SJSA1 (cell line): ENCODE measurements at regions not wholly inside any gene's neighbourhood (a gene's known extent, or its start where the extent isn't known, plus 50 kb on each side); places are given as distances from the start of the nearest gene placed in this dataset.
"Not testable (repeated sequence)": the region's sequence is repeated elsewhere in the genome, so short reads cannot be mapped to it uniquely, and the experiment has no call there.

ENCODE experiments used
- DNase-seq, 2 experiments: peaks; one replicate each; pipeline ENCODE4 v3.0.0-alpha.2; 2015 to 2020; ENCODE audit warnings: low spot score in 2 of 2, low read depth in 1 of 2
- H3K27ac ChIP-seq: fragments of 250-450 bp; sonication (Bioruptor Pico); 2 replicates; pipeline ENCODE4 v1.5.1; 2020; ENCODE audit warnings: mild to moderate bottlenecking, moderate library complexity
- H3K27me3 ChIP-seq: fragments of 250-450 bp; sonication (Bioruptor Pico); replicated peaks from 2 replicates; pipeline ENCODE4 v1.5.1; 2020; ENCODE audit warnings: mild to moderate bottlenecking, moderate library complexity
- H3K36me3 ChIP-seq: fragments of 250-450 bp; sonication (Bioruptor Pico); 2 replicates; pipeline ENCODE4 v1.5.1; 2020; ENCODE audit warnings: mild to moderate bottlenecking
- H3K4me1 ChIP-seq: fragments of 250-450 bp; sonication (Bioruptor Pico); replicated peaks from 2 replicates; pipeline ENCODE4 v1.6.1; 2021; ENCODE audit warnings: mild to moderate bottlenecking
- H3K4me3 ChIP-seq: fragments of 250-450 bp; sonication (Bioruptor Pico); 2 replicates; pipeline ENCODE4 v1.5.1; 2020; ENCODE audit warnings: mild to moderate bottlenecking
- H3K9me3 ChIP-seq: fragments of 250-450 bp; sonication (Bioruptor Pico); replicated peaks from 2 replicates; pipeline ENCODE4 v1.5.1; 2020; ENCODE audit warnings: mild to moderate bottlenecking

DNA sequence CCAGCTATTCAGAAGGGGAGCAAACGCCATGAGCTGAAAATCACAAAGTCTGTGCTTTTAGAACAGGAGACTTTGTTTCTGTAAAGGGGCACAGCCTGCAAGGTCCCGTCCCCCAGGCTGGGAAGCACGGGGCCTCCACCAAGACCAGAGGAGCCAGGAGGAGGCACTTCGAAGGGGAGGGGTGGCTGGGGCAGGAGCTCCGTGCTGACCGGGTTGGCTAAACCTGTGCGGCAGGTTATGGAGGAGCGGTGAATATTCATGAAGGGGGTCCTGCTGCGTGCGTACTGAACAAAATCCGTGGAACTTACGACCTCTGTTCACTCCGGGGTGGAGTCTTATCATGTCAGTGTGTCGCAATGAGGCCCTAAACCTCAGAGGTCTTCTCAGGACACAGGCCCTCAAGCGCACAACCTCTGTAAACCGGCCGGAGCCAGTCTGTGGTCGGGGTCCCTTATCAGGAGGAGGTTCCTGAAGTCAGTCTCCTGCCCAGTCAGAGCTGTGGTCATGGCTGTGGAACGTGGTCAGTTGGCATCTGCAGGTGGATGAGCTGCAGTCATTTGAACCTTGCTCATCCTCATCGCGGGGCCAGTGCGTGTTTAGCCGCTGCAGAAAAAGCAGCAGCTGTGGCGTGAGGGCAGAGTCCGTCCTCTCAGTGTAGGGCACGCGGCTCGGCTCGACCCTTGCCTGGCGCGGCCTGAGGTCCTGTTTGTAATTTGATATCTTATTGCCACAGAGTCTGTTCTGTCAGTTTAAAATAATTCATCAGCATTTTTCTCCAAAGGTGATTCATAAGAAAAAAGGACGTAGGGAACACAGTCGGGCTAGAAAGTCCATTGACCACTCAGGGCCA, 5507.7 kb upstream of the TPTE start:
- DNase-seq, H3K27ac ChIP-seq, H3K27me3 ChIP-seq, H3K4me1 ChIP-seq, H3K36me3 ChIP-seq, H3K9me3 ChIP-seq, H3K4me3 ChIP-seq: not testable (repeated sequence)

DNA sequence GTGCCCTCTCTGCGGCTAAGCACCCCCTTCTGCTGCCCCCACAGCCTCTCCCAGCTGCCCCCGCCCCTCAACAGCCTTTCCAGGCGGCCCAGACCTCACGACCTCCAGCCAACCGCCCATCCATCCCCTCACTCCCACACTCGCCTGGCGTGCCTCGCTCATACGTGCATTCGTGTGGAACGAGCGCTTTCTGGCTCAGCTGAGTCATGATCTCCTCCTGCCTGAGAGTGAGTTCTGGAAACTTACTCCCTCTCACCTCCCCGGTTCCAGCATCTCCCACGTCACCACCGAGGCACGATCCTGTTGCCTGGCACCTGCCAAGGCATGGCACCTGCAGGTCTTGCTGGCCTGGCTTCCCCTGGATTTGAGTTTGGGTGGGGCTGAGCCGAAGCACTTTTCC, 5506.2 kb upstream of the TPTE start:
- not testable (repeated sequence) for H3K36me3 ChIP-seq, H3K27ac ChIP-seq, H3K4me3 ChIP-seq, DNase-seq, H3K27me3 ChIP-seq, H3K4me1 ChIP-seq, H3K9me3 ChIP-seq

DNA sequence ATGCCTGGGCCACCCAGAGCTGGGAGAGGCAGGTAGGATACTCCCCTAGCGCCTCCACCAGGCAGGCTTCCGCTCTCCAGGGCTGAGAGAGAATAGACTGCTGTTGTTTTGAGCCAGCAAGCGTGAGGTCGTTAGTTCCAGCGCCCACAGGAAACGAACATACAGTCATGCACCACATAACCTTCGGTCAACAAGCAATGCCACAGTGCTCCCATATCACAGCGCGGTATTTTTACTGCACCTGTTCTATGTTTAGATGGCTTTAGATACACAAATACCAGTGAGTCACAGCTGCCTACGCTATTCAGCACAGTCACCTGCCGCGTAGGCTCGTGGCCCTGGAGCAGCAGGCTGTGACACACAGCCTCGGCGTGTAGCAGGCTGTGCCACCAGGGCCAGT, 5502.3 kb upstream of the TPTE start:
- not testable (repeated sequence) for H3K27me3 ChIP-seq, H3K27ac ChIP-seq, DNase-seq, H3K4me3 ChIP-seq, H3K36me3 ChIP-seq, H3K9me3 ChIP-seq, H3K4me1 ChIP-seq

DNA sequence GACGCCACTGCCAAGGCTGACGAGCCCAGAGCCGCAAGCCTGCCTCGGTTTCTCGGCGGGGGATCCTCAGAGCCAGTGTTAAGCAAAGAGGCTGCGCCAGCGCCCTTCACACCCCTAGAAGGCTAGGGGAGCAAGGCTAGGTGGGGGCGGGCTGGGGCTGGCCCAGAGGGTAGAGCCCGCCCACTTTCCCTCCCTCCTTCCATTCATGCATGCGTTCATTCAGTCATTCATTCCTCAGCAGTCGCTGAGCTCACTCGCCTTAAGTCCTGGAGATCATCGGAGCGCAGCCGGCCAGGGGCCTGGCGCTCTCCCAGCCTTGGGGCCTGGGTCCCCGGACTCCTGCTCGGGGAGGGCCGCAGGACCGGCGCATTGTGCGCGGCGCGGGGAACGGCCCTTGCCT, 5499.6 kb upstream of the TPTE start:
- not testable (repeated sequence) for H3K27me3 ChIP-seq, H3K9me3 ChIP-seq, DNase-seq, H3K27ac ChIP-seq, H3K4me1 ChIP-seq, H3K36me3 ChIP-seq, H3K4me3 ChIP-seq

DNA sequence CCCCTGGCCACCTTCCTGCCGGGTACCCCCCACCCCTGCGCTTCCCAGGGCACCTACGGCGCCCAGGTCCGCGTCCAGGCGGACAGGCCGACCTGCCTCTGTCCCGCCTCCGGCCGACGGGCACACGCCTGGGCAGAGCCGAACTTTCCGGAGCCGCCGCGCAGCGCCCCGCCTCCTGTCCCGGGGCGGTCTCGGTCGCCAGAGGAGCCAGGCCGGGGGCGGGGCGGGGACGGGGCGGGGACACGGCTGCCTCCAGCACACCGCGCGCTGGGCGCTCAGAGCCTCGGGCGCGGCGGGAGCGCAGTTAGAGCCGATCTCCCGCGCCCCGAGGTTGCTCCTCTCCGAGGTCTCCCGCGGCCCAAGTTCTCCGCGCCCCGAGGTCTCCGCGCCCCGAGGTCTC, 5499.1 kb upstream of the TPTE start:
- H3K36me3 ChIP-seq, H3K27ac ChIP-seq, H3K4me1 ChIP-seq, H3K27me3 ChIP-seq, DNase-seq, H3K9me3 ChIP-seq, H3K4me3 ChIP-seq: not testable (repeated sequence)

DNA sequence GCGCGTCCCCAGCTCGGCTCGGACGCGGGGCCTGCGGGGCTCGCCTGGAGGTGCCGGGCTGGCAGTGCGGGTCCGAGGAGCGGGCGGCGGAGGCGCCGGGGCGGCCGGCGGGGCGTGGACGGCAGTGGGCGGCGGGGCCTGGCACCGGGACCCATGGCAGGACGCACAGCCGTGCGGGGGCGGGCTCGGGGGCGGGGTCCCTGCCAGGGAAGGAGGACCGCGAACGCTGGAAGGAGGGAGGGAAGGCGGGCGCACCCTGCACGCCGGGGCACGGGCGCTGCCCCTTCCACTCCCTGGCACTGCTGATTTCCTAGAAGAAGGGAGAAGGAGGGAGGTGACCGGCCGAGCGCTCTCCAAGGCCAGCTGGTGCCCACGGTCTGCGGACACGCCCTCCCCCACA, 5498.6 kb upstream of the TPTE start:
- H3K4me1 ChIP-seq, H3K36me3 ChIP-seq, H3K4me3 ChIP-seq, DNase-seq, H3K27ac ChIP-seq, H3K9me3 ChIP-seq, H3K27me3 ChIP-seq: not testable (repeated sequence)

DNA sequence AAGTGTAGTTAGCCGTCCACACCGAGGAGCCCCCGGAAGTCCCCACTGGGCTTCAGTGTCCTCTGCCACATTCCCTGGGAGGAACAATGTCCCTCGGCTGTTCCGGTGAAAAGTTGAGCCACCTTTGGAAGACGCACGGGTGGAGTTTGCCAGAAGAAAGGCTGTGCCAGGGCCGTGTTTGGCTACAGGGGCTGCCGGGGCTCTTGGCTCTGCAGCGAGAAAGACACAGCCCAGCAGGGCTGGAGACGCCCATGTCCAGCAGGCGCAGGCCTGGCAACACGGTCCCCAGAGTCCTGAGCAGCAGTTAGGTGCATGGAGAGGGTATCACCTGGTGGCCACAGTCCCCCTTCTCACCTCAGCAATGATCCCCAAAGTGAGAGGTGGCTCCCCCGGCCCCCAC, 5486.2 kb upstream of the TPTE start:
- not testable (repeated sequence) for H3K27me3 ChIP-seq, H3K4me3 ChIP-seq, H3K4me1 ChIP-seq, H3K36me3 ChIP-seq, DNase-seq, H3K27ac ChIP-seq, H3K9me3 ChIP-seq

DNA sequence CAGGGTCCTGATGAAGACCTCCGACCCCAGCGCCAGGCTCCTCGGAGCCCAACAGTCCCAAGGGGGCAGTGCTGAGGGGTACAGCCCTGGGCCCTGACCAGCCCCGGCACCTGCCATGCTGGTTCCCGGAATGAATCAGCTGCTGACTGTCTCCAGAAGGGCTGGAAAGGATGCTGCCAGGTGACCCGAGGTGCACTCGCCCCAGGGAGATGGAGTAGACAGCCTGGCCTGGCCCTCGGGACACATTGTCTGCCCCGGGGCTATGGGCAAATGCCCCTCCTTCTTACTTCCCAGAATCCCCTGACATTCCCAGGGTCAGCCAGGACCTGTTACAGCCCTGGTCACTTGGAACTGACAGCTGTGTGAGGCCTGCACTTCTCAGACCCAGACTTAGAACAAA, 5485.8 kb upstream of the TPTE start:
- H3K36me3 ChIP-seq, H3K4me3 ChIP-seq, DNase-seq, H3K27ac ChIP-seq, H3K4me1 ChIP-seq, H3K9me3 ChIP-seq, H3K27me3 ChIP-seq: not testable (repeated sequence)

DNA sequence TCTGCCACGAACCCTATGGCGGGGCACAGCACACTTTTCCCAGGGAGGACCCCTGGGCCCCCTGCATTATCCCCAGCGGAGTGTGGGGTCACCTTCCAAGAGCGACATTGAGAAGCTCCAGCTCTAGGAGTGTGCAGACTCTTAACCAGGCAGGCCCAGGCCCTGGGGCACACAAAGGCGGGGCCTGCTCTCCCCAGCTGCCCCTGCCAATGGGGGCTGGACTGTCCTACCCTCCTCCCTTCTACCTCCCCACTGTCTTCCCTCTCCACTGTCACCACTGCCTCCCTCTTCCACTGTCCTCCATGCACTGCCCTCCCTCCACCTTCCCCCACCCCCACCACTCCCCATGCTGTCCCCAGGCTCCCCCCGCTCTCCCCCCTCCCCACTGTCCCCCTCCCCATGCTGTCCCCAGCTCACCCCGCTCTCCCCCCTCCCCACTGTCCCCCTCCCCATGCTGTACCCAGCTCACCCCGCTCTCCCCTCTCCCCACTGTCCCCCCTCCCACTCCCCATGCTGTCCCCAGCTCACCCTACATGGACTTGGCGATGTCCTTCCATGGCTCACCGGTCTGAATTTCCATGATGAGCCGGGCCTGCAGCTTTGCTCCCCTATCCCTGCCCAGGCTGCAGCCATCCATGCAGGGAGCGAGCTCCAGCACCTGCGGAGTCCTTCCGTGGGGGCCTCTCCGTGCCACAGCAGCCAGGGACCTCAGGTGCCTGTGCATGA, 5483.6 kb upstream of the TPTE start:
- H3K4me1 ChIP-seq, H3K9me3 ChIP-seq, DNase-seq, H3K36me3 ChIP-seq, H3K27me3 ChIP-seq, H3K27ac ChIP-seq, H3K4me3 ChIP-seq: not testable (repeated sequence)

DNA sequence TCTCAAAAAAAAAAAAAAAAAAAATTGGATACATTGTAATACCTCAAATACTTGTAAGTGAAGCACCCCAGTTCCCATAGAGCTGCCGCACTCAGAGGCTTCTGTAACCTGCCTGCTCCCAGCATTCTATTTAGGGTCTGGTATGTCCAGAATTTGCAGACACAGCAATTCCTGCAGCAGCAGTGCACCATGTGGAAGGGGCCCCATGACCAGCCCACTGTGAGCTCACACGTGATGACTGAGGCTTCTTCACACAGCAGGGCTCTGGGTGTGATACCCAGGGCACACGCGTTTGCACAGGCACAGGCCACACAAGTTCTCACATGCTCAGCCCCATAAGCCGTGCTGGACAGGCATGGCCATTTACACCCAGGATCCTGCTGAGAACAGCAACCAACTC, 5481.5 kb upstream of the TPTE start:
- H3K4me1 ChIP-seq, H3K9me3 ChIP-seq, DNase-seq, H3K27me3 ChIP-seq, H3K4me3 ChIP-seq, H3K27ac ChIP-seq, H3K36me3 ChIP-seq: not testable (repeated sequence)

DNA sequence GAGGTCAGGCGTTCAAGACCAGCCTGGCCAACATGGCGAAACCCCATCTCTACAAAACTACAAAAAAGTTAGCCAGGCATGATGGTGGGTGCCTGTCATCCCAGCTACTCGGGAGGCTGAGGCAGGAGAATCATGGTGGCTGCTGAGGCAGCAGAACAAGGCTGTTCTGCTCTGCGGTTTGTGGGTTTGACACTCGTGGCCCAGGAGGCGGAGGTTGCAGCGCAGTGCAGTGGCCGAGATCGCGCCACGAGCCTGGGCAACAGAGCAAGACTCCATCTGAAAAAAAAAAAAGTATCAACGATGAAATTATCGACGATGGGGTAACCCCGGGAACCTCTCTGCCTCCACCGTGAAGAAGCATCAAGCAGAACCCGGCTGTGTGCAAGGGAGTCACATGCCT, 5478.8 kb upstream of the TPTE start:
- not testable (repeated sequence) for H3K27me3 ChIP-seq, H3K4me3 ChIP-seq, DNase-seq, H3K36me3 ChIP-seq, H3K4me1 ChIP-seq, H3K9me3 ChIP-seq, H3K27ac ChIP-seq

DNA sequence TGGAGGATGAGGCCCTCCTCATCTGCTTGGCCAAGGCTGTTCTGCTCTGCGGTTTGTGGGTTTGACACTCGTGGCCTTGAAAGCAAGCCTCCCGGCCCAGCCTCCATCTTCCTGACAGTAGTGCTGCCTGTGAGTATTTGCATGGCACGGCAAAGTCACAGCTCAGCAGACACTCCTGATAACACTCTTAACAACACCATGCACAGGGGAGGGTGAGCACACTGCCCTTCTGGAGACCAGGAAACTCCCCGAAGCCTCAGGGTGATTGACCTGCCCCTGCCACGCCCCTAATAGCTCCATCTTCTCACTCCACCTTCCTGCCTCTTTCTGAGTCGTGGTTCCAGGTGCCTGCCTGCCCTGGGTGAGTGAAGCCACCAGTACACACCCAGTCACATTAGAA, 5476.6 kb upstream of the TPTE start:
- not testable (repeated sequence) for DNase-seq, H3K27ac ChIP-seq, H3K36me3 ChIP-seq, H3K4me3 ChIP-seq, H3K27me3 ChIP-seq, H3K9me3 ChIP-seq, H3K4me1 ChIP-seq

DNA sequence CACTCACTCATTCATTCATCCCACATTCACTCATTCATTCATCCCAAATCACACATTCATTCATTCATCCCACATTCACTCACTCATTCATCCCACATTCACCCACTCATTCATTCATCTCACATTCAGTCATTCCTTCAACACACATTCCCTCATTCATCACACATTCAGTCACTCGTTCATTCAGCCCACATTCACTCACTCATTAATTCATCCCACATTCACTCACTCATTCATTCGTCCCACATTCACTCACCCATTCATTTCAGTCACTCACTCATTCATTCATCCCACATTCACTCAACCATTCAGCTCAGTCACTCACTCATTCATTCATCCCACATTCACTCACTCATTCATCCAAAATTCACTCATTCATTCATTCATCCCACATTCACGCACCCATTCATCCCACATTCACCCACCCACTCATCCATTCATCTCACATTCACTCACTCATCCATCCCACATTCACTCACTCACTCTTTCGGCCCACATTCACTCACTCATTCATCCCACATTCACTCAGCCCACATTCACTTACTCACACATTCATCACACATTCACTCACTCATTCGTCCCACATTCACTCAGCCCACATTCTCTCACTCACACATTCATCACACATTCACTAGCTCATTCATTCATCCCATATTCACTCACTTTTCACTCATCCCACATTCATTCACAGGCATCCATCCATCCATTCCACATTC, 5469.9 kb upstream of the TPTE start:
- H3K9me3 ChIP-seq, H3K27ac ChIP-seq, DNase-seq, H3K4me1 ChIP-seq, H3K27me3 ChIP-seq, H3K36me3 ChIP-seq, H3K4me3 ChIP-seq: not testable (repeated sequence)

DNA sequence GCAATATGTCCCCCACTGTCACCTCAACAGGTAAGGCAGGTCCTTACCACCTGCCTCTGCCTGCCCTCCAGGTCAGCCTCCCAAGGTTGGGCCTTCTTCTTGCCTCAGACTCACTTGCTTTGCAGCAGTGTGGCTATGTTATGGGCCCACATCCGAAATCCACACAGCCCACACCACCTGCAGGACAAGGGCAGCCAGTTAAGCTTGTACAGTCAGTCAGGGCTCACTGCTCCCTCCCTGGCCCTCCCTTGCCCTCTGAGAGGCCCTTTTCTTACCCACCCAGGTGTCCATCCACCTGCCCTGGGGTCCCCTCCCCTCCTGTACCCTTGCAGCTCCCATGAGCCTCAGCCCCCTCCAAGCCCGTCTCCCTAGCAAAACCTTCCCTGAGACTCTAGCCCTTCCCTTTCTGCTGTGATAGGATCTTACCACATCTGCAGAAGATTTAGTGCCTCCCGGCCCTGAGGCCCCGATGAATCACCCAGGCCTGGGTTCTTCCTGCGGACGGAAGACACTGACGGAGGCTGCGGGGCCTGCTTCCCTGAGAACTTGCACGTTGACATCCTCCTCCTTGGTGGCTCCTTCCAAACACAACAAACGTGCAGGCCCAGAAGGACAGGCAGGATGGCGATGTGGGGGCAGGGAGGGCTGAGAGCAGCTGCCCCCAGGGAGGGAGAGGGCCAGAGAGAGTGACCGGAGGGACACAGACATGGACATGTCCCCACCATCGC, 5466.2 kb upstream of the TPTE start:
- H3K27ac ChIP-seq, DNase-seq, H3K4me1 ChIP-seq, H3K36me3 ChIP-seq, H3K4me3 ChIP-seq, H3K27me3 ChIP-seq, H3K9me3 ChIP-seq: not testable (repeated sequence)
